MM.1S (cell line): ENCODE measurements at regions not wholly inside any gene's neighbourhood (a gene's known extent, or its start where the extent isn't known, plus 50 kb on each side); places are given as distances from the start of the nearest gene placed in this dataset.

Experiments
- CTCF ChIP-seq: fragments of 300-600 bp; sonication (generic); IDR thresholded peaks from 2 replicates; pipeline ENCODE4 v1.5.1; 2016; ENCODE audit warnings: antibody characterized with exemption, low read length, mixed read lengths
- EZH2phosphoT487 ChIP-seq: fragments of 300-600 bp; sonication (generic); IDR thresholded peaks from 2 replicates; pipeline ENCODE4 v1.6.1; 2018; ENCODE audit warnings: antibody characterized with exemption, low read length

- TF ChIP-seq CTCF (no peak), EZH2phosphoT487 (no peak)
Measured at GRCh38 chr22:46030231-46030880, 53.4 kb upstream of the WNT7B start.
